Activated CD8-positive, alpha-beta T cell treated with anti-CD3 and anti-CD28 coated beads, Interleukin-2, amount 10 ng/mL, durations not matched to agents 7 days and 5 days (primary cell): ENCODE measurements at regions not wholly inside any gene's neighbourhood (a gene's known extent, or its start where the extent isn't known, plus 50 kb on each side); places are given as distances from the start of the nearest gene placed in this dataset.
"Not testable (repeated sequence)": the region's sequence is repeated elsewhere in the genome, so short reads cannot be mapped to it uniquely, and the experiment has no call there.

Experiments used
- ATAC-seq: fragments of 150-1000 bp; cut with Tn5 transposase; one replicate; pipeline ENCODE4 v1.10.0; 2021; ENCODE audit warnings: moderate library complexity
- CTCF ChIA-PET: fragments of 350-600 bp; sonication (Branson Sonifier 250); formaldehyde crosslinking; loops from one replicate; lab custom pipeline; 2021; ENCODE audit warnings: antibody characterized with exemption; lab: Charles Lee
- POLR2A ChIA-PET: fragments of 350-600 bp; sonication (Branson Sonifier 250); formaldehyde crosslinking; loops from one replicate; lab custom pipeline; 2021; ENCODE audit warnings: antibody characterized with exemption; lab: Charles Lee
- DNase-seq: peaks from one replicate; pipeline ENCODE4 v3.0.0-alpha.2; 2020
- H3K27ac Mint-ChIP-seq: one replicate; pipeline ENCODE4 v1.8.0; 2021; ENCODE audit warnings: mild to moderate bottlenecking, mixed read lengths
- H3K27me3 Mint-ChIP-seq: one replicate; pipeline ENCODE4 v1.8.0; 2021; ENCODE audit warnings: low read depth, mixed read lengths
- H3K36me3 Mint-ChIP-seq: one replicate; pipeline ENCODE4 v1.8.0; 2021; ENCODE audit warnings: low read depth, mixed read lengths
- H3K4me1 Mint-ChIP-seq: one replicate; pipeline ENCODE4 v1.8.0; 2021; ENCODE audit warnings: low read depth, mixed read lengths
- H3K4me3 Mint-ChIP-seq: one replicate; pipeline ENCODE4 v1.8.0; 2021; ENCODE audit warnings: mild to moderate bottlenecking, mixed read lengths
- H3K9me3 Mint-ChIP-seq: one replicate; pipeline ENCODE4 v1.8.0; 2022; ENCODE audit warnings: mixed read lengths; ENCODE audit not compliant: insufficient read depth

- no peaks in the 10 kb centered on the region for H3K36me3 Mint-ChIP-seq
- H3K27me3 Mint-ChIP-seq = no peaks in the 10 kb centered on the region
- no peaks in the 10 kb centered on the region for H3K4me1 Mint-ChIP-seq
- ATAC-seq (no peak), DNase-seq (no peak)
- H3K9me3 Mint-ChIP-seq = peaks cover 10% of the 10 kb centered on the region
- H3K27ac Mint-ChIP-seq = no peak overlapping the region
- H3K4me3 Mint-ChIP-seq = no peak overlapping the region
- ChIA-PET POLR2A (no interaction called here), CTCF (no interaction called here)
These were observed 75.2 kb upstream of the ADTRP start for GRCh38 chr6:11853678-11854407.

GRCh38 chr6:11852061-11852651, 73.6 kb upstream of the ADTRP start:
- ChIA-PET POLR2A (no interaction called here), CTCF (interaction anchor here (0.8 to 1.2 kb wide), 2 partner anchors 23 to 197 kb away, joined by 3 read pairs; no protein-coding TSS in a partner anchor)
- Mint-ChIP-seq H3K4me1 (no peaks in the 10 kb centered on the region), H3K4me3 (no peak overlapping the region), H3K36me3 (no peaks in the 10 kb centered on the region), H3K27ac (no peak overlapping the region), H3K27me3 (no peaks in the 10 kb centered on the region), H3K9me3 (peaks cover 4% of the 10 kb centered on the region)
- DNase-seq = no peak
- ATAC-seq = no peak

GRCh38 chr6:11851387-11851786, 72.8 kb upstream of the ADTRP start:
- Mint-ChIP-seq H3K4me3 (no peak overlapping the region), H3K4me1 (no peaks in the 10 kb centered on the region), H3K36me3 (no peaks in the 10 kb centered on the region), H3K27me3 (no peaks in the 10 kb centered on the region), H3K27ac (no peak overlapping the region), H3K9me3 (peaks cover 4% of the 10 kb centered on the region)
- ATAC-seq = no peak
- ChIA-PET CTCF (no interaction called here), POLR2A (no interaction called here)
- DNase-seq = no peak

GRCh38 chr6:11848852-11849731, 70.5 kb upstream of the ADTRP start:
- H3K4me1 Mint-ChIP-seq = no peaks in the 10 kb centered on the region
- CTCF ChIA-PET = no interaction called here
- ATAC-seq (no peak), DNase-seq (no peak)
- no peaks in the 10 kb centered on the region for H3K27me3 Mint-ChIP-seq
- no peaks in the 10 kb centered on the region for H3K9me3 Mint-ChIP-seq
- H3K27ac Mint-ChIP-seq = no peak overlapping the region
- H3K4me3 Mint-ChIP-seq = no peak overlapping the region
- H3K36me3 Mint-ChIP-seq = no peaks in the 10 kb centered on the region
- POLR2A ChIA-PET = no interaction called here

- CTCF ChIA-PET = no interaction called here
- ATAC-seq (no peak), DNase-seq (no peak)
- no peaks in the 10 kb centered on the region for H3K9me3 Mint-ChIP-seq
- H3K4me3 Mint-ChIP-seq = no peak overlapping the region
- no peak overlapping the region for H3K27ac Mint-ChIP-seq
- no peaks in the 10 kb centered on the region for H3K4me1 Mint-ChIP-seq
- POLR2A ChIA-PET = no interaction called here
- no peaks in the 10 kb centered on the region for H3K36me3 Mint-ChIP-seq
- H3K27me3 Mint-ChIP-seq = no peaks in the 10 kb centered on the region
These were observed 69.7 kb upstream of the ADTRP start for GRCh38 chr6:11848346-11848651.

GRCh38 chr6:11847515-11848345, 69.1 kb upstream of the ADTRP start:
- H3K27me3 Mint-ChIP-seq = no peaks in the 10 kb centered on the region

GRCh38 chr6:11847068-11847467, 68.5 kb upstream of the ADTRP start:
- H3K36me3 Mint-ChIP-seq, ATAC-seq, H3K9me3 Mint-ChIP-seq, H3K4me1 Mint-ChIP-seq, H3K27ac Mint-ChIP-seq, H3K4me3 Mint-ChIP-seq, CTCF ChIA-PET, DNase-seq, H3K27me3 Mint-ChIP-seq: not testable (repeated sequence)
- POLR2A ChIA-PET = interaction anchor here (0.7 kb wide), 1 partner anchor 170 kb away, joined by 3 read pairs; no protein-coding TSS in a partner anchor

More at GRCh38 chr6:11847515-11848345, 69.1 kb upstream of the ADTRP start:
- Mint-ChIP-seq H3K36me3 (no peaks in the 10 kb centered on the region), H3K9me3 (no peaks in the 10 kb centered on the region), H3K27ac (no peak overlapping the region), H3K4me1 (no peaks in the 10 kb centered on the region), H3K4me3 (no peak overlapping the region)
- no peak for DNase-seq
- ChIA-PET POLR2A (interaction anchor here (0.7 kb wide), 1 partner anchor 170 kb away, joined by 3 read pairs; no protein-coding TSS in a partner anchor), CTCF (no interaction called here)
- no peak for ATAC-seq

GRCh38 chr6:11845664-11846577, 67.3 kb upstream of the ADTRP start:
- no peak for DNase-seq
- POLR2A ChIA-PET = no interaction called here
- Mint-ChIP-seq H3K36me3 (no peaks in the 10 kb centered on the region), H3K27ac (no peak overlapping the region), H3K4me3 (no peak overlapping the region), H3K27me3 (no peaks in the 10 kb centered on the region), H3K9me3 (no peaks in the 10 kb centered on the region), H3K4me1 (no peaks in the 10 kb centered on the region)
- ATAC-seq = no peak
- CTCF ChIA-PET = no interaction called here

- CTCF ChIA-PET, ATAC-seq, POLR2A ChIA-PET, H3K36me3 Mint-ChIP-seq, DNase-seq, H3K4me3 Mint-ChIP-seq, H3K9me3 Mint-ChIP-seq, H3K4me1 Mint-ChIP-seq, H3K27ac Mint-ChIP-seq, H3K27me3 Mint-ChIP-seq: not testable (repeated sequence)
These were observed 64.2 kb upstream of the ADTRP start for GRCh38 chr6:11842795-11843194.

GRCh38 chr6:11835065-11835464, 56.5 kb upstream of the ADTRP start:
- no peaks in the 10 kb centered on the region for H3K27me3 Mint-ChIP-seq
- no peaks in the 10 kb centered on the region for H3K4me1 Mint-ChIP-seq
- DNase-seq (no peak), ATAC-seq (no peak)
- H3K9me3 Mint-ChIP-seq = peaks cover 9% of the 10 kb centered on the region
- CTCF ChIA-PET = no interaction called here
- H3K4me3 Mint-ChIP-seq = no peak overlapping the region
- H3K27ac Mint-ChIP-seq = no peak overlapping the region
- no peaks in the 10 kb centered on the region for H3K36me3 Mint-ChIP-seq
- POLR2A ChIA-PET = no interaction called here
